Thyroid gland (tissue), 4 donors: ENCODE measurements at regions not wholly inside any gene's neighbourhood (a gene's known extent, or its start where the extent isn't known, plus 50 kb on each side); places are given as distances from the start of the nearest gene placed in this dataset.

Experiments used
- DNase-seq, 2 donors: peaks; one replicate each; pipeline ENCODE4 v3.0.0-alpha.2; 2019
- H3K27ac ChIP-seq, 3 donors: fragments of 200-600 bp; sonication (generic); 1 replicate in 2 of 3; 2 replicates in 1 of 3; pipeline ENCODE4 v1.5.1; 2016 to 2019; ENCODE audit warnings: mild to moderate bottlenecking in 1 of 3, moderate library complexity in 1 of 3
- H3K27me3 ChIP-seq: fragments of 200-600 bp; sonication (generic); one replicate; pipeline ENCODE4 v1.5.1; 2019
- H3K36me3 ChIP-seq, 2 donors: fragments of 200-600 bp; sonication (generic); one replicate each; pipeline ENCODE4 v1.5.1; 2016 to 2019
- H3K4me1 ChIP-seq, 2 donors: fragments of 200-600 bp; sonication (generic); one replicate each; pipeline ENCODE4 v1.5.1; 2017 to 2019
- H3K4me3 ChIP-seq, 3 donors: fragments of 200-600 bp; sonication (generic); replicated peaks in 1 of 3; 1 replicate in 2 of 3; 2 replicates in 1 of 3; pipeline ENCODE4 v1.5.1; 2016; ENCODE audit warnings: mild to moderate bottlenecking in 1 of 3
- H3K9me3 ChIP-seq: fragments of 200-600 bp; sonication (generic); one replicate; pipeline ENCODE4 v1.5.1; 2017
- CTCF ChIP-seq, 6 experiments: fragments of 200-600 bp in 3 of 6; fragments of 450-650 bp in 3 of 6; sonication (generic) in 3 of 6; IDR thresholded peaks; one replicate each; pipeline ENCODE4 v1.5.1; 2016 to 2019; ENCODE audit warnings: antibody characterized with exemption in 6 of 6, mild to moderate bottlenecking in 2 of 6, inconsistent platforms in 1 of 6, moderate library complexity in 1 of 6
- POLR2A ChIP-seq, 2 donors: fragments of 450-650 bp; IDR thresholded peaks; one replicate each; pipeline ENCODE4 v1.6.1; 2017; ENCODE audit warnings: antibody characterized with exemption in 2 of 2, mild to moderate bottlenecking in 2 of 2, moderate library complexity in 1 of 2
- WGBS, 2 donors: methylation state at CpG; one replicate each; pipeline ENCODE4 v1.1.5; 2017; 5-methylcytosine and 5-hydroxymethylcytosine counted together
- intact Hi-C: fragments of 100-400 bp; cut with DNase I; formaldehyde crosslinking; loops from one replicate; pipeline ENCODE4 v1.15.1; 2023

DNA sequence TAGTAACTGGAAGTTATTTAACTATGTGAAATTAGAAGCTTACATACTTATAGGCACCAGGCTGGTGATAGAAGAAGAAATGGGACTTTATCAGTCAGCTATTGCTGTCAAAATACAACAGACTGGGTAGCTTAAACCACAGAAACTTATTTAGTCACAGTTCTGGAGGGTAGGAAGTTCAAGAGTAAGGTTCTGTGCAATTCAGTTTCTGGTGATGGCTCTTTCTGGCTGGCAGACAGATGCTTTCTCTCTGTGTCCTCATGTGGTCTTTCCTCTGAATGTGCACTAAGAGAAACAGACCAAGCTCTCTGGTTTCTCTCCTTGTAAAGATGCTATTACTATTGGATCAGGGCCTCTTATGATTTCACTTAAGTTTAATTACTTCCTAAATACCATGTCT is 92.1 kb upstream of the ANKRD50 start:
- Histone ChIP-seq H3K4me3 (no peak overlapping the region), H3K36me3 (no peaks in the 10 kb centered on the region), H3K27ac (no peak overlapping the region), H3K9me3 (no peaks in the 10 kb centered on the region), H3K27me3 (no peaks in the 10 kb centered on the region), H3K4me1 (no peaks in the 10 kb centered on the region)
- TF ChIP-seq POLR2A (IDR thresholded peaks at IDR 0.05): no peak
- no peak for TF ChIP-seq CTCF (IDR thresholded peaks at IDR 0.05)
- intact Hi-C loops: no loop called here
- no peak for DNase-seq

DNA sequence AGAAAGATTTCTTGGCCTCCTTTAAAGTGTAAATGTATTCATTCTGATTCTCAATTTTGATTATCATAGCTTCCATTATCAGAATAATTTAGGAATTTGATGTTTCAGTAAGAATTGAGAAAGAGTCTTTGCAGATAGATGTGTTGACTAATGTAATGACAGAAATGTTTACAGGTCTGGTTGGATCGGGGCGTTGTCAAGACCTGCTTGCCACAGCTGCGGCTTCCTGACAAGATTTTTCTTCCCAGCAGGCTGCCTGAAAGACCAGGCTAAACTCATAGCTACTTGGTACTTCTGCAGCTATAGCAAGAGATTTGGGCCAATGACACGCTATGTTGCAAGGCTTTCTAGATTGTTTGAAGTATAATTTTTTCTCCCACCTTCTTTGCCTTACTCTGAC is 91.5 kb upstream of the ANKRD50 start:
- TF ChIP-seq CTCF (IDR thresholded peaks at IDR 0.05) (no peak), POLR2A (IDR thresholded peaks at IDR 0.05) (no peak)
- intact Hi-C loops: no loop called here
- Histone ChIP-seq H3K4me3 (no peak overlapping the region), H3K9me3 (no peaks in the 10 kb centered on the region), H3K36me3 (no peaks in the 10 kb centered on the region), H3K4me1 (no peaks in the 10 kb centered on the region), H3K27ac (no peak overlapping the region), H3K27me3 (no peaks in the 10 kb centered on the region)
- 89 to 95% methylated on average over 4 of the region's 4 CpGs for WGBS, 2 donors
- no peak for DNase-seq

GRCh38 chr4:124803641-124804040 is 91.1 kb upstream of the ANKRD50 start:
- no peaks in the 10 kb centered on the region for H3K9me3 ChIP-seq
- H3K36me3 ChIP-seq: no peaks in the 10 kb centered on the region
- TF ChIP-seq POLR2A (IDR thresholded peaks at IDR 0.05) (no peak), CTCF (IDR thresholded peaks at IDR 0.05) (no peak)
- no peak overlapping the region for H3K4me3 ChIP-seq
- H3K4me1 ChIP-seq: no peaks in the 10 kb centered on the region
- intact Hi-C loops: no loop called here
- no peak overlapping the region for H3K27ac ChIP-seq
- DNase-seq: no peak
- 62 to 80% methylated on average over 1 of the region's 1 CpG for WGBS, 2 donors
- H3K27me3 ChIP-seq: no peaks in the 10 kb centered on the region

- no peaks in the 10 kb centered on the region for H3K27me3 ChIP-seq
Observed at GRCh38 chr4:124803026-124803425, 90.5 kb upstream of the ANKRD50 start.

DNA sequence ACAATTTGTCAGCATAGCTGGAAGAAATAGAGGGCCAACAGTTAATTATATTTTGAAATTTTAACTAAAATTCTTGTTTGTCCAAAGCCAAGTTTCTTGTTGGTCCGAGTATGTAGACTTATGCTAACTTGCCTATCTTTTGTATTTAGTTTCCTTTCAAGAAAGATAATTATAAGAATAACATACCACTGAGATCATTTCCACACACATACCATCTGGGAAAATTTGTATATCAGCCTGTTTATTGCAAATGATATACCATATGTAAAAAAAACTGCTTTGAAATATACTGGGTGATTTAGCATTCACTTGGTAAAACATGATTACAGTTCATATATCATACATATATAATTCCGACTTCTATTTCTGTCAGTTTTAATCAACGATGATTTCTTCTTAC is 84.7 kb upstream of the ANKRD50 start:
- Histone ChIP-seq H3K9me3 (no peaks in the 10 kb centered on the region), H3K27me3 (no peaks in the 10 kb centered on the region), H3K4me3 (no peak overlapping the region), H3K4me1 (no peaks in the 10 kb centered on the region), H3K36me3 (no peaks in the 10 kb centered on the region), H3K27ac (no peak overlapping the region)
- intact Hi-C loops: no loop called here
- TF ChIP-seq POLR2A (IDR thresholded peaks at IDR 0.05): no peak
- DNase-seq: no peak
- WGBS, 2 donors: 78 to 86% methylated on average over 3 of the region's 3 CpGs

More at GRCh38 chr4:124803026-124803425, 90.5 kb upstream of the ANKRD50 start:
- Histone ChIP-seq H3K4me3 (no peak overlapping the region), H3K36me3 (no peaks in the 10 kb centered on the region), H3K9me3 (no peaks in the 10 kb centered on the region), H3K4me1 (no peaks in the 10 kb centered on the region), H3K27ac (no peak overlapping the region)
- WGBS, 2 donors: 63 to 65% methylated on average over 1 of the region's 1 CpG
- DNase-seq: no peak
- intact Hi-C loops: no loop called here
- TF ChIP-seq CTCF (IDR thresholded peaks at IDR 0.05) (no peak), POLR2A (IDR thresholded peaks at IDR 0.05) (no peak)

GRCh38 chr4:124790471-124790870 is 77.9 kb upstream of the ANKRD50 start:
- TF ChIP-seq POLR2A (IDR thresholded peaks at IDR 0.05) (no peak), CTCF (IDR thresholded peaks at IDR 0.05) (no peak)
- no peak overlapping the region for H3K27ac ChIP-seq
- no peak for DNase-seq
- no peak overlapping the region for H3K4me3 ChIP-seq
- intact Hi-C loops: no loop called here
- no peaks in the 10 kb centered on the region for H3K36me3 ChIP-seq
- H3K4me1 ChIP-seq: no peaks in the 10 kb centered on the region
- H3K9me3 ChIP-seq: no peaks in the 10 kb centered on the region
- H3K27me3 ChIP-seq: no peaks in the 10 kb centered on the region
